GM19240 (cell line): ENCODE measurements at regions not wholly inside any gene's neighbourhood (a gene's known extent, or its start where the extent isn't known, plus 50 kb on each side); places are given as distances from the start of the nearest gene placed in this dataset.

Experiments used
- DNase-seq: peaks from one replicate; pipeline ENCODE4 v3.0.0; 2011; ENCODE audit warnings: low spot score; ENCODE audit not compliant: insufficient read length

- no peak for DNase-seq
Measured at GRCh38 chr4:180436361-180436760, 1806.8 kb upstream of the TENM3 start.

DNA sequence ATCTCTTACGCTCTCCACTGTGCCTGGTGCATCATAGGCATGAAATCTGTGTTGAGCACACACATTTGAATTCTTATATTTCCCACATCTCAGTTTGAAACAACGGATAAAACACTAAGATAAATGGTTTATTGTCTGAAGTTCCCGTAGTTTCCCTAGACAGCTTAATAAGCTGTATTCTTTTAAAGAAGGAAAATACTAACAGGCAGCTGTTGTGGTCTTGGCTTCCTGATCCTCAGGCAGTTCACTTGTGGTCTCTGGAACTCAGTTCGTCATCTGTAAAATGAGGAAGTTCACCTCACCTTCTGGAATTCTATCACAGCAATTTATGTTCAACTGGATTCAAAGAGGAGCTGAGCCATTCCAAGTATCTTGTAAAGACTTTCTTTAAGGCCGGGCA, 1805.6 kb upstream of the TENM3 start:
- DNase-seq = no peak

DNA sequence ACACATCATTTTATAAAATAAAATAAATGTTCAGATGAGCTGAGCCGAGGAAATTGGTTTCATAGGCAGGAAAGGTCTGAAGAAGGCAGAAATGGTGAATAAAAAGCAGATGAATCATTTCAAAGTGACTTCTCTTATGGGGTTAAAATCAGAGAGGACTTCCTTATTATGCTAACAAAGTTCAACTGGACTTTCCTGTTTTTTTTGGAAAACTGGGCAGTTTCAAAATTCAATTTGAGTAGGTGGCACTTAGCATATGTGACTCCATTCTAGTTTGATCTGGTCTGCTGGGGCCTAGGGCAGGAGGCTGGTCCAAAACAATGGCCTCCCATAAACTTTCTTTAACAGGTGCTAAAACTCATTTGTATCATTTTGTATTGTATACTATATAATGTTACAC, 1794.9 kb upstream of the TENM3 start:
- DNase-seq = no peak

DNA sequence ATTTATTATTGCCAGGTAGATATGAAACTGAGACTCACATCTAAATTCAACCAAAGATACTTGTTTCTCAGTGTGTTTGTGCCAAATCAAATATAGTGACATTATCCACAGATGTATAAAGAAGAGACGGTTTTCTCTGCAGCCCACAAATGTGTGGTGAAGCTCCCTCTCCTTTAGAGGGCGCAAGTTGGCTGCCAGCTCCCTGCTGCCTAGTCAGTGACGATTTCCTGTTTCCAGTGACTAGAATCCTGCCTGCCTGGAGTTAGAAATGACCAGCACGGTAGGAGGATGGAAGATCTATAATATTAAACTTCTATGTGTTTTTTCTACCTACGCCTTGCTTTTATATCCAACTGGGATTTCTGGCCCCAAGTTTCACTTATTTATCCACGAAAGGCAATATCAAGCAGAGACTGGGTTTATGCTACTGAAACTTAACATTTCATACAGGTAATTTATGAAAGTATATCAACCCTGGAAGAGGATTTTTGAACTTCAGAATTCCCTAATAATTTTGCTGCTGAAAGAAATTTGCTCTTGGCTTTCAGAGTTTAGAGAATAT, 1793.7 kb upstream of the TENM3 start:
- DNase-seq = no peak

DNA sequence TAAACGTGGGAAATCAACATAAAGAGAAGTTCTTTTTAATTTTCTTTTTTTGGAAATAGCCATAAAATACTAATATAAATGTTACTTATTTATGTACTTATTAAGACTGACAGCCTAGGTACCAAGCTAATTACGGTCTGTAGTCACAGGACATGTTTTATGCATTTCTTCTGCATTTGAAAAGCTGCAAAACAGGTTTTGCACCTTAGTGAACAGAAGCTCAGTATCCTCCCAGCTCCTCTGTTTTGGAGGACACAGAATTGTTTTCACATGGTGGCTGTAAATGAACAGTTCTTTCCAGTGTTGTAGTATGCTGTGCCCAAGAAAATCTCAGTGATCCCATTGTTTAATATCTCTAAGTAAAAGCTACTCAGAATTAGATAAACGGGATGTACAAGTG, 1788.0 kb upstream of the TENM3 start:
- DNase-seq = no peak

GRCh38 chr4:180456928-180457327, 1786.3 kb upstream of the TENM3 start:
- no peak for DNase-seq

- DNase-seq = no peak
Measured at GRCh38 chr4:180462116-180462515, 1781.1 kb upstream of the TENM3 start.

GRCh38 chr4:180465364-180465763, 1777.8 kb upstream of the TENM3 start:
- DNase-seq = no peak

- DNase-seq = no peak
Measured at GRCh38 chr4:180483036-180483435, 1760.2 kb upstream of the TENM3 start.

DNA sequence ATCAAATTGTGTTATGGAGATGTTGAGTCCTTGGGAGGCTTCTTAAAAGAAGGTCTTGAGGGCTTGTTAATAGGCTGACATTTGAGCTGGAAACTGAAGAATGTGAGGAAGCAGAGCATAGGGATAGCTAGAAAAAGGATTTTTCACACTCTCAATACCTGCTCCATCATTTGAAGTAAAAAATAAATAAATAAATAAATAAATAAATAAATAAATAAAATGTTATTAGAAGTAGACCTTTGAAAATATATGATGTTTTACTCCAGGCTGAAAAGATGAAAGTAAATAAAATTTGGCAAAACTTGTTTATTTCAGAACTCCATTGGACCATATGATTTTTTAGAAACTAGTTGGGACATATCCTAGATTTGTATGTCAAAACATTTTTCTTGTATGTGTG, 1757.8 kb upstream of the TENM3 start:
- DNase-seq = no peak

DNA sequence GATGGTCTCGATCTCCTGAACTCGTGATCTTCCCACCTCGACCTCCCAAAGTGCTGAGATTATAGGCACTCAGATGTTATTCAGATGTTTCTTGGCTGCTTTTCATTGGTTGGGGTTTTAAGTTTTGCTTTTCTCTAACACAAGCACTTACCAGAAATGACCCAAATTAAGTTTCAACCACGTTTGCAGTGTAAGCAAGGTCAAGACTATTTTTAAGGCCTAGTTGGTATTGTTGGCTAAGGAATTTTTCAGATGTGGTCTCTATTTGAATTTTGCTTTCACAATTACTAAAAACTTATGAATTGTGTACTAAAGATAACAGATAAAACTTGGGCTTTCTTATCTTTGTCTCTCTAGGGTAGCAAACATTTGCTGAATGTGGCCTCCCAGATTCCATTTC, 1756.9 kb upstream of the TENM3 start:
- DNase-seq = no peak

GRCh38 chr4:180489787-180490186, 1753.4 kb upstream of the TENM3 start:
- DNase-seq = no peak

GRCh38 chr4:180491210-180491609, 1752.0 kb upstream of the TENM3 start:
- no peak for DNase-seq

GRCh38 chr4:180493299-180493698, 1749.9 kb upstream of the TENM3 start:
- DNase-seq = no peak

DNA sequence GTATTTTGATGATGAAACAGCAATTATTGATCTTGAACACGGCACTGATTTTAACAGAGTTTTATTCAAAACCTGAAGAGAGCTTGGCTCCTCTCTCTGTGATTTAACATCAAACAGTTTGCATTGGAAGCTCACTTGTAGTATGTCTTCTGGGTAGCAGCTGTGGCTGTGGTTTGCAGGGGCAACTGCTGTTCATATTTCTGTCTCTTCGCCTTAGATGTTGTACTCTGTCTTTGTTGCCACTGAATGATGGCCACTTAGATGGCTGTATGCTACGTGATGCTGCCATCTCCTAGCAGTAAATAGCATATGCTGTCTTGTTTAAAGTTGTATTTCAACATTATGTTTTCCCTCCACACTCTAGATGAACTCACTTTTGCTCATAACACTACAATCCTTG, 1743.0 kb upstream of the TENM3 start:
- DNase-seq = no peak

DNA sequence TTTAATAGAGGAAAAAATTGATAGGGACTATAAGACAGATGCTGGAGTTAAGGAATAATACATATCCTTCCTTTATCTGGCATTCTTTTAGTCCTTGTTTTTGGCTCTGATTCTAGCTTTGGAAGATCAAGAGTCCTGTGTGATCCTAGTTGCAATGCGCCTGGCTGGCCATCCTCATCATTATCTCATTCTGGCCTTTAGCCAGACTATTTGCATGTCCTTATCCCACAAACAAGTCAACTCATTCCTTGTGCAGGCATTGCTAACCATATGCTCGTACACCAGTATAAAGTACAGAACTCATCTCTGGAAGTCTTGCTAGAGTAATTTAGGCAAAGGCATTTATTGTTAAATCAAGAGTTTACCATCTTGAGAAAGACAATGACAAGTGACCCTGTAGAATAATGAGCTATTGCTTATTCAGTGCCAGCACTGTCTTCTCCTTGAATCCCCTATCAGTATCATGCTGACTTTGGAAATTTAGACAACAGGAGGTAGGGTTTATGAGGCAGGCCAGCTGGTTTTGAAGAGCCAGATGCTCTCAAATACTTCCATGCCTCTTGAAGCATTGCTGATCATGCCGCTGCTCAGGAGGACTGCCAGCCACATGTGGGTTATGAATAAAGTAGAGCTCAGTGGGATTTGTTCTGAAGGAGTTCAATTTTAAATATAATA, 1730.3 kb upstream of the TENM3 start:
- no peak for DNase-seq

- DNase-seq = no peak
Measured at GRCh38 chr4:180518906-180519305, 1724.3 kb upstream of the TENM3 start.

DNA sequence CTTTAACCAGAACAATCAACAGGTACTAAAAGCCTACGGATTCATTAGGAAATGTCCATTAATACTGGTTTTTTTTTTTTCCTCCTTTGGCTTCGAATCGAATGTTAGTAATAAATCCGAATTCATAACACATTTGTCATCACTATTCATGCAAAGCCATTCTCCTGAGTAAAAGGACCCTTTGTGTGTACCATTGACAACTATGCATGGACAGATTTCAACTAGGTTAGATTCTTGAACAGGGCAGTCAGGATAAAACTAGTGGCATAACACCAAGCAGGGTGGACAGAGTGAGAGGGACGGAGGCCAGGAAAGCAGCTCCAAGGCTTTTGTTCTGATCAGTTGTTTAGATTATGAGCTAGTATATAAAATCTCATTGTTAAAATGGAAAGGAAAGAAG, 1722.0 kb upstream of the TENM3 start:
- DNase-seq = no peak

GRCh38 chr4:180525523-180526077, 1717.6 kb upstream of the TENM3 start:
- no peak for DNase-seq

DNA sequence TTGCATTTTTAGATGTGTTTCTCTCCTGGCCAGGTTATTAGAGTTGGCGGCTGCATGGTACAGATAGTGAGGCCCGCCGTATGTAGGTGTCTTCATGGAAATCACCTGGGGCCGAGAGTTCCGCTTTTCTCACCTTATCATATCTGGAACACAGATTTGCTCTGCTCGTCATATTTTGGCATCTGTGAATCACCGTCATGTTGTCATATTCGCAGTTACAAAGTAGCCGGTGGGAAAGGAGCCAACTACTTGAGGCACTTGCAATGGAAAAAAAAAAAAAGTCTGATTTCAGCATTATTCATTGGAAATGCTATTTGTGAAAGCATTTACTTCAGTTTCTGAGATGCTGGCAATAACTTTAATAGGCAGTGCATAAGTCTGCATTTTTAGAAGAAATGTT, 1715.2 kb upstream of the TENM3 start:
- DNase-seq = no peak

DNA sequence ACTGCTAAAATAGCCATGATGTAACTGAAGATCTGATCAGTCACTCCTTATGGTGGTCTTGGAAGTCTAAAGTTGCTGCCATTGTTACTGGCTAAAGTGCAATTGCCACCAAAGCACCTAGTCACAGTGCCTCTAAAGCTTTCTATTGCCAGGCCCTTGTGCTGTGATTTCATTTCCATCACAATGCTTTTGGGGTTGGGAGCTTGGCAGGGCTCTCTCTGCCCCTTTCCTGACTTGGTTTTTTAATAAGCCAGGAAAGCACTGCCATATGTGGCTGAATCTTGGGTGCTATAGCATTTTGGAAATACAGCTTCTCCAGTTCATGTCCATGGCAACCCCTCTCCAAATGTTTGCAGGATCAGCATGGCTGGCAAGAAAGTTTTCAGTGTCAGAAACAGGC, 1712.4 kb upstream of the TENM3 start:
- DNase-seq = no peak

DNA sequence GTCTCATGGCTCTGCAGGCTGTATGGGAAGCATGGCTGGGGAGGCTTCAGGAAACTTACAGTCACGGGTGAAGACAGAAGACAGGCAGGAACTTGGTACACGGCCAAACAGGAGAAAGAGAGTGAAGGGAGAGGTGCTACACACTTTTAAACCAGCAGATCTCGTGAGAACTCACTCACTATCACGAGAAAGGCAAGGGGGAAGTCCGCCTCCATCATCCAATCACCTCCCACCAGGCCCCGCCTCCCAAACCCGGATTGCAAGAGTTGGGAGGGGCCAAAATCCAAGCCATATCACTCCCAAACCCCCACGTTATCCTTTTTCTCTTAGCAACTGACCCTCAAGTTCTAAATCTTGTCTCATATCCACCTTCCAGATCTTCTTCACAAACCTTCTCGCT, 1710.5 kb upstream of the TENM3 start:
- no peak for DNase-seq

GRCh38 chr4:180538384-180539057, 1704.7 kb upstream of the TENM3 start:
- DNase-seq = no peak
